Endodermal cell (in vitro differentiated cells): ENCODE measurements at regions not wholly inside any gene's neighbourhood (a gene's known extent, or its start where the extent isn't known, plus 50 kb on each side); places are given as distances from the start of the nearest gene placed in this dataset.

ENCODE experiments used
- DNase-seq: peaks from one replicate; pipeline ENCODE4 v3.0.0-alpha.2; 2017
- H3K27ac ChIP-seq: 2 replicates; pipeline ENCODE4 v1.5.1; 2013; ENCODE audit warnings: mild to moderate bottlenecking, low read depth, low read length, moderate library complexity
- H3K27me3 ChIP-seq: 2 replicates; pipeline ENCODE4 v1.6.1; 2013; ENCODE audit warnings: mild to moderate bottlenecking, low read length, moderate library complexity; ENCODE audit not compliant: insufficient read depth, control insufficient read depth, poor library complexity, severe bottlenecking
- H3K36me3 ChIP-seq: 2 replicates; pipeline ENCODE4 v1.7.0; 2013; ENCODE audit warnings: mild to moderate bottlenecking, low read length, moderate library complexity; ENCODE audit not compliant: control insufficient read depth, insufficient read depth
- H3K4me1 ChIP-seq: one replicate; pipeline ENCODE4 v1.7.0; 2013; ENCODE audit warnings: low read length; ENCODE audit not compliant: control insufficient read depth, insufficient read depth
- H3K4me3 ChIP-seq: 2 replicates; pipeline ENCODE4 v1.5.1; 2013; ENCODE audit warnings: mild to moderate bottlenecking, low read length, moderate library complexity
- H3K9ac ChIP-seq: 2 replicates; pipeline ENCODE4 v1.6.1; 2013; ENCODE audit warnings: mild to moderate bottlenecking, low read length, moderate library complexity; ENCODE audit not compliant: poor library complexity, severe bottlenecking; ENCODE audit errors: extremely low read depth
- H3K9me3 ChIP-seq: 2 replicates; pipeline ENCODE4 v1.6.1; 2013; ENCODE audit warnings: mild to moderate bottlenecking, low read length, moderate library complexity; ENCODE audit not compliant: control insufficient read depth
- H3K27ac Mint-ChIP-seq: 2 replicates; pipeline ENCODE4 v1.8.0; 2020; ENCODE audit warnings: mixed read lengths
- H3K27me3 Mint-ChIP-seq: 2 replicates; pipeline ENCODE4 v1.8.0; 2021; ENCODE audit warnings: mild to moderate bottlenecking, mixed read lengths; ENCODE audit not compliant: insufficient read depth
- H3K36me3 Mint-ChIP-seq: 2 replicates; pipeline ENCODE4 v1.8.0; 2020; ENCODE audit warnings: low read depth, mixed read lengths
- H3K4me1 Mint-ChIP-seq: 2 replicates; pipeline ENCODE4 v1.8.0; 2020; ENCODE audit warnings: mixed read lengths
- H3K4me3 Mint-ChIP-seq: 2 replicates; pipeline ENCODE4 v1.8.0; 2020; ENCODE audit warnings: mild to moderate bottlenecking, moderate library complexity, mixed read lengths
- H3K9me3 Mint-ChIP-seq: 2 replicates; pipeline ENCODE4 v1.8.0; 2020; ENCODE audit warnings: mild to moderate bottlenecking, mixed read lengths
- CTCF ChIP-seq: fragments of 200-600 bp; sonication (generic); conservative IDR thresholded peaks from 2 replicates; pipeline ENCODE4 v1.5.0; 2021; ENCODE audit warnings: antibody characterized with exemption, mild to moderate bottlenecking
- WGBS, 2 experiments: methylation state at CpG; one replicate each; pipeline versions ENCODE4 v1.1.5 to v1.1.7; 2013; ENCODE audit warnings: missing lambda C conversion rate in 2 of 2, mixed read lengths in 1 of 2; ENCODE audit not compliant: insufficient coverage in 1 of 2, insufficient read length in 1 of 2; 5-methylcytosine and 5-hydroxymethylcytosine counted together

GRCh38 chr5:14965815-14966214, 94.2 kb upstream of the ANKH start:
- no peaks in the 10 kb centered on the region for H3K4me1 Mint-ChIP-seq
- 86% methylated on average over 1 of the region's 1 CpG; no CpG with 5 or more reads in 1 of the 2 experiments for WGBS, 2 experiments
- H3K9ac ChIP-seq, result no peak overlapping the region
- no peaks in the 10 kb centered on the region for H3K27me3 Mint-ChIP-seq
- H3K4me3 Mint-ChIP-seq, result no peak overlapping the region
- H3K9me3 ChIP-seq, result no peaks in the 10 kb centered on the region
- H3K27ac ChIP-seq, result no peak overlapping the region
- no peak for DNase-seq
- H3K36me3 ChIP-seq, result no peaks in the 10 kb centered on the region
- no peak for TF ChIP-seq CTCF
- H3K4me3 ChIP-seq, result no peak overlapping the region
- H3K36me3 Mint-ChIP-seq, result no peaks in the 10 kb centered on the region
- H3K27ac Mint-ChIP-seq, result no peak overlapping the region
- no peaks in the 10 kb centered on the region for H3K4me1 ChIP-seq
- no peaks in the 10 kb centered on the region for H3K9me3 Mint-ChIP-seq
- H3K27me3 ChIP-seq, result no peaks in the 10 kb centered on the region

- H3K4me1 Mint-ChIP-seq, result no peaks in the 10 kb centered on the region
- no peak for TF ChIP-seq CTCF
- Histone ChIP-seq H3K9ac (no peak overlapping the region), H3K4me1 (no peaks in the 10 kb centered on the region), H3K4me3 (no peak overlapping the region), H3K27me3 (no peaks in the 10 kb centered on the region), H3K36me3 (no peaks in the 10 kb centered on the region), H3K9me3 (no peaks in the 10 kb centered on the region), H3K27ac (no peak overlapping the region)
- 88 to 100% methylated on average over 2 of the region's 2 CpGs for WGBS, 2 experiments
- no peak overlapping the region for H3K4me3 Mint-ChIP-seq
- no peak overlapping the region for H3K27ac Mint-ChIP-seq
- no peak for DNase-seq
- H3K36me3 Mint-ChIP-seq, result no peaks in the 10 kb centered on the region
- no peaks in the 10 kb centered on the region for H3K9me3 Mint-ChIP-seq
- no peaks in the 10 kb centered on the region for H3K27me3 Mint-ChIP-seq
Observed at GRCh38 chr5:14962604-14963003, 91.0 kb upstream of the ANKH start.

- H3K27ac Mint-ChIP-seq, result no peak overlapping the region
- H3K4me1 ChIP-seq, result no peaks in the 10 kb centered on the region
- no peaks in the 10 kb centered on the region for H3K27me3 Mint-ChIP-seq
- DNase-seq, result no peak
- no peaks in the 10 kb centered on the region for H3K36me3 ChIP-seq
- H3K27me3 ChIP-seq, result no peaks in the 10 kb centered on the region
- no peaks in the 10 kb centered on the region for H3K9me3 ChIP-seq
- H3K9me3 Mint-ChIP-seq, result no peaks in the 10 kb centered on the region
- no peak overlapping the region for H3K9ac ChIP-seq
- no peak for TF ChIP-seq CTCF
- H3K36me3 Mint-ChIP-seq, result no peaks in the 10 kb centered on the region
- no peak overlapping the region for H3K4me3 Mint-ChIP-seq
- peaks cover 12% of the 10 kb centered on the region for H3K4me1 Mint-ChIP-seq
- 93 to 94% methylated on average over 11 to 17 of the region's 17 CpGs for WGBS, 2 experiments
- no peak overlapping the region for H3K27ac ChIP-seq
- no peak overlapping the region for H3K4me3 ChIP-seq
Observed at GRCh38 chr5:14960120-14960462, 88.5 kb upstream of the ANKH start.
